ENCODE measurements at regions not wholly inside any gene's neighbourhood (a gene's known extent, or its start where the extent isn't known, plus 50 kb on each side); places are given as distances from the start of the nearest gene placed in this dataset.

GRCh38 chr5:160957312-160957861 lies 105.4 kb upstream of the ATP10B start:
- DNase-seq (ENCODE audit: low read depth): peak; percentile 32

- DNase-seq (ENCODE audit: low read depth): no peak
Observed at GRCh38 chr5:160956051-160956450, 104.0 kb upstream of the ATP10B start.

GRCh38 chr5:160950311-160950710 lies 98.3 kb upstream of the ATP10B start:
- DNase-seq (ENCODE audit: low read depth): no peak

- no peak for DNase-seq (ENCODE audit: low read depth)
Observed at GRCh38 chr5:160940725-160941124, 88.7 kb upstream of the ATP10B start.

GRCh38 chr5:160938532-160938931 lies 86.5 kb upstream of the ATP10B start:
- peak; percentile 6 for DNase-seq (ENCODE audit: low read depth)

GRCh38 chr5:160937570-160937969 lies 85.6 kb upstream of the ATP10B start:
- DNase-seq (ENCODE audit: low read depth): no peak

GRCh38 chr5:160935776-160936175 lies 83.8 kb upstream of the ATP10B start:
- DNase-seq (ENCODE audit: low read depth): no peak

GRCh38 chr5:160931283-160931682 lies 79.3 kb upstream of the ATP10B start:
- no peak for DNase-seq (ENCODE audit: low read depth)

GRCh38 chr5:160930406-160930805 lies 78.4 kb upstream of the ATP10B start:
- peak; percentile 47 for DNase-seq (ENCODE audit: low read depth)

- no peak for DNase-seq (ENCODE audit: low read depth)
Observed at GRCh38 chr5:160929906-160930305, 77.9 kb upstream of the ATP10B start.

GRCh38 chr5:160929360-160929759 lies 77.3 kb upstream of the ATP10B start:
- no peak for DNase-seq (ENCODE audit: low read depth)

GRCh38 chr5:160926428-160926827 lies 74.4 kb upstream of the ATP10B start:
- no peak for DNase-seq (ENCODE audit: low read depth)

- no peak for DNase-seq (ENCODE audit: low read depth)
Observed at GRCh38 chr5:160925281-160925680, 73.3 kb upstream of the ATP10B start.

GRCh38 chr5:160923936-160924710 lies 72.1 kb upstream of the ATP10B start:
- no peak for DNase-seq (ENCODE audit: low read depth)

GRCh38 chr5:160923411-160923810 lies 71.4 kb upstream of the ATP10B start:
- no peak for DNase-seq (ENCODE audit: low read depth)

GRCh38 chr5:160922311-160922710 lies 70.3 kb upstream of the ATP10B start:
- DNase-seq (ENCODE audit: low read depth): no peak

GRCh38 chr5:160921423-160922285 lies 69.6 kb upstream of the ATP10B start:
- no peak for DNase-seq (ENCODE audit: low read depth)

- no peak for DNase-seq (ENCODE audit: low read depth)
Observed at GRCh38 chr5:160919626-160920025, 67.6 kb upstream of the ATP10B start.

GRCh38 chr5:160918386-160918785 lies 66.4 kb upstream of the ATP10B start:
- no peak for DNase-seq (ENCODE audit: low read depth)

GRCh38 chr5:160906090-160906489 lies 54.1 kb upstream of the ATP10B start:
- DNase-seq (ENCODE audit: low read depth): no peak

GRCh38 chr5:160905285-160905684 lies 53.3 kb upstream of the ATP10B start:
- no peak for DNase-seq (ENCODE audit: low read depth)

- DNase-seq (ENCODE audit: low read depth): no peak
Observed at GRCh38 chr5:160904591-160904990, 52.6 kb upstream of the ATP10B start.

GRCh38 chr5:160903551-160903950 lies 51.5 kb upstream of the ATP10B start:
- DNase-seq (ENCODE audit: low read depth): no peak

Measured in LHCN-M2 (cell line).